ENCODE measurements at regions not wholly inside any gene's neighbourhood (a gene's known extent, or its start where the extent isn't known, plus 50 kb on each side); places are given as distances from the start of the nearest gene placed in this dataset.

DNA sequence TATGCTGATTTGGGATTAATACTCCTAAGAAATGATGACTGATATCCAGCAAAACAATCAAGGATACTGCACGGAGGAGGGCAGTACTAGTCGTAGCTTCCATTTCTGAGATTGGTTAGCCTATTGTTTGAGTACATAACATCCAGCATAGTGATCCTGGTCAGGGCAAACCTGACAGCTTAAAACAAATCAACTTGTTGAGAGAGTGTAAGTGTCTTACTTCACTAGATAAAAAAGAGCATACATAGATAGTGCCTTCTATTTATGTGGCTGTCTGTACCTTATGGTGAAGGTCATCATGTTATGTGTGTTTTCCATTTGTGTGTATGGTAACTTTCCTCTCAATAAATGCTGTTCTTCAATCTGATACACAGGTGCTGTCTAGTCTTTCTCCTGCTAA, 228.4 kb downstream of the PTGER3 start:
- TF ChIP-seq CTCF (IDR thresholded peaks at IDR 0.05) (no peak), EZH2 (IDR thresholded peaks at IDR 0.05; ENCODE audit: borderline replicate concordance, insufficient read depth, low read depth, low read length, poor library complexity, severe bottlenecking) (no peak)
